Smooth muscle cell of the brain vasculature (primary cell): ENCODE measurements at regions not wholly inside any gene's neighbourhood (a gene's known extent, or its start where the extent isn't known, plus 50 kb on each side); places are given as distances from the start of the nearest gene placed in this dataset.

Experiments
- DNase-seq: peaks from one replicate; pipeline ENCODE4 v3.0.0-alpha.2; 2012; ENCODE audit warnings: low read depth, low spot score

- DNase-seq: no peak
Measured at GRCh38 chr13:73467125-73467524, 408.3 kb downstream of the KLF5 start.

- no peak for DNase-seq
Measured at GRCh38 chr13:73466561-73466960, 407.8 kb downstream of the KLF5 start.

GRCh38 chr13:73465617-73465971, 406.8 kb downstream of the KLF5 start:
- no peak for DNase-seq

GRCh38 chr13:73464758-73465616, 406.2 kb downstream of the KLF5 start:
- no peak for DNase-seq

- no peak for DNase-seq
Measured at GRCh38 chr13:73462241-73462640, 403.4 kb downstream of the KLF5 start.

GRCh38 chr13:73451221-73452029, 392.6 kb downstream of the KLF5 start:
- no peak for DNase-seq

GRCh38 chr13:73450583-73450982, 391.8 kb downstream of the KLF5 start:
- no peak for DNase-seq

GRCh38 chr13:73449252-73449651, 390.4 kb downstream of the KLF5 start:
- DNase-seq: no peak

GRCh38 chr13:73440296-73440895, 381.6 kb downstream of the KLF5 start:
- no peak for DNase-seq

GRCh38 chr13:73433890-73434289, 375.1 kb downstream of the KLF5 start:
- no peak for DNase-seq

GRCh38 chr13:73433458-73433857, 374.7 kb downstream of the KLF5 start:
- DNase-seq: no peak

GRCh38 chr13:73429701-73430100, 370.9 kb downstream of the KLF5 start:
- no peak for DNase-seq

- no peak for DNase-seq
Measured at GRCh38 chr13:73428706-73429105, 369.9 kb downstream of the KLF5 start.

GRCh38 chr13:73428137-73428536, 369.3 kb downstream of the KLF5 start:
- DNase-seq: no peak

- DNase-seq: no peak
Measured at GRCh38 chr13:73422973-73423372, 364.2 kb downstream of the KLF5 start.

- DNase-seq: no peak
Measured at GRCh38 chr13:73421310-73421912, 362.6 kb downstream of the KLF5 start.

- no peak for DNase-seq
Measured at GRCh38 chr13:73419186-73419585, 360.4 kb downstream of the KLF5 start.

GRCh38 chr13:73417012-73417615, 358.3 kb downstream of the KLF5 start:
- no peak for DNase-seq

- no peak for DNase-seq
Measured at GRCh38 chr13:73416093-73416492, 357.3 kb downstream of the KLF5 start.

GRCh38 chr13:73413656-73414055, 354.9 kb downstream of the KLF5 start:
- DNase-seq: no peak

GRCh38 chr13:73412933-73413332, 354.1 kb downstream of the KLF5 start:
- DNase-seq: no peak
